H1 (cell line): ENCODE measurements at regions not wholly inside any gene's neighbourhood (a gene's known extent, or its start where the extent isn't known, plus 50 kb on each side); places are given as distances from the start of the nearest gene placed in this dataset.

Experiments used
- CBX8 ChIP-seq: fragments of 300-800, 300-1000 bp; sonication (generic); IDR thresholded peaks from 2 replicates; pipeline ENCODE4 v1.7.1; 2016; ENCODE audit warnings: low read depth, low read length, borderline replicate concordance
- CHD2 ChIP-seq: IDR thresholded peaks from 2 replicates; pipeline ENCODE4 v1.6.1; 2012; ENCODE audit warnings: low read length, improper control_type of control experiment
- CHD7 ChIP-seq: fragments of 300-600 bp; sonication (generic); IDR thresholded peaks from 2 replicates; pipeline ENCODE4 v1.7.1; 2012; ENCODE audit warnings: low read length, moderate library complexity, mild to moderate bottlenecking, inconsistent platforms; ENCODE audit not compliant: insufficient replicate concordance
- CREB1 ChIP-seq: IDR thresholded peaks from 2 replicates; pipeline ENCODE4 v1.6.1; 2012; ENCODE audit warnings: inconsistent platforms
- FOSL1 ChIP-seq: IDR thresholded peaks from 2 replicates; pipeline ENCODE4 v1.6.1; 2011; ENCODE audit warnings: mild to moderate bottlenecking, low read depth, low read length, moderate library complexity; ENCODE audit not compliant: insufficient read depth
- GABPA ChIP-seq: IDR thresholded peaks from 2 replicates; pipeline ENCODE4 v1.6.1; 2011; ENCODE audit warnings: mild to moderate bottlenecking, low read length, moderate library complexity, borderline replicate concordance; ENCODE audit not compliant: insufficient read depth
- MAFK ChIP-seq: IDR thresholded peaks from 2 replicates; pipeline ENCODE4 v1.6.1; 2012; ENCODE audit warnings: low read depth, mild to moderate bottlenecking, improper control_type of control experiment, low read length
- RXRA ChIP-seq: IDR thresholded peaks from 2 replicates; pipeline ENCODE4 v1.6.1; 2011; ENCODE audit warnings: low read depth, mild to moderate bottlenecking, low read length, moderate library complexity; ENCODE audit not compliant: insufficient read depth
- SP4 ChIP-seq: IDR thresholded peaks from 2 replicates; pipeline ENCODE4 v1.6.1; 2012; ENCODE audit warnings: low read length, inconsistent platforms
- TF ChIP-seq, protein P1 (sequence below), 3 experiments: IDR thresholded peaks; 1 replicate in 2 of 3; 2 replicates in 1 of 3; pipeline versions ENCODE4 v1.5.1 to v1.6.1; 2011; ENCODE audit warnings: low read length in 3 of 3, mild to moderate bottlenecking in 3 of 3, inconsistent platforms in 2 of 3, low read depth in 1 of 3, moderate library complexity in 1 of 3; ENCODE audit not compliant: insufficient read depth in 1 of 3; ENCODE audit errors: control extremely low read depth in 1 of 3

DNA sequence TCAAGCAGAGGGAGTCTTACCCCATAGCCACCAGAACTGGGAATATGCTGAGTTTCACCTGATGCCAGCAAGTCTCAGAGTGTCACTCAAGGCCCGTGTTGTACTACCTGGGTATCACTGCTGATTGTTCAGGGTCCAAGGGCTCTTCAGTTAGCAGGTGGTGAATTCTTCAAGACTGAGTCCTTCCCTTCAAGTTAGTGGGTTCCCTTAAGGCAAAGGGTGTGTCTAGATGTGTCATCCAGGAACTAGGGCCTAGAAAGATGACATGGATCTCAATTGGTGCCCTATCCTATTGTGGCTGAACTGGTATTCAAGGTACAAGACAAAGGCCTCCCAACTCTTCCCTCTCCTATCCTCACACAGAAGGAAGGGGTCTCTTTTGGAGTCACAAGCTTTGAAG, 159.9 kb upstream of the DIPK2B start (continued):
- TF ChIP-seq CHD7 (no peak), CREB1 (no peak), SP4 (no peak), GABPA (no peak), CHD2 (no peak), MAFK (no peak), RXRA (no peak), FOSL1 (no peak), CBX8 (no peak)
- TF ChIP-seq, protein P1, sequence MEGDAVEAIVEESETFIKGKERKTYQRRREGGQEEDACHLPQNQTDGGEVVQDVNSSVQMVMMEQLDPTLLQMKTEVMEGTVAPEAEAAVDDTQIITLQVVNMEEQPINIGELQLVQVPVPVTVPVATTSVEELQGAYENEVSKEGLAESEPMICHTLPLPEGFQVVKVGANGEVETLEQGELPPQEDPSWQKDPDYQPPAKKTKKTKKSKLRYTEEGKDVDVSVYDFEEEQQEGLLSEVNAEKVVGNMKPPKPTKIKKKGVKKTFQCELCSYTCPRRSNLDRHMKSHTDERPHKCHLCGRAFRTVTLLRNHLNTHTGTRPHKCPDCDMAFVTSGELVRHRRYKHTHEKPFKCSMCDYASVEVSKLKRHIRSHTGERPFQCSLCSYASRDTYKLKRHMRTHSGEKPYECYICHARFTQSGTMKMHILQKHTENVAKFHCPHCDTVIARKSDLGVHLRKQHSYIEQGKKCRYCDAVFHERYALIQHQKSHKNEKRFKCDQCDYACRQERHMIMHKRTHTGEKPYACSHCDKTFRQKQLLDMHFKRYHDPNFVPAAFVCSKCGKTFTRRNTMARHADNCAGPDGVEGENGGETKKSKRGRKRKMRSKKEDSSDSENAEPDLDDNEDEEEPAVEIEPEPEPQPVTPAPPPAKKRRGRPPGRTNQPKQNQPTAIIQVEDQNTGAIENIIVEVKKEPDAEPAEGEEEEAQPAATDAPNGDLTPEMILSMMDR (IDR thresholded peaks at IDR 0.05; ENCODE audit: control extremely low read depth in 1 of 3, insufficient read depth in 1 of 3, low read depth in 1 of 3, low read length in 3 of 3), result no peak
